HCT116 (cell line): ENCODE measurements at regions not wholly inside any gene's neighbourhood (a gene's known extent, or its start where the extent isn't known, plus 50 kb on each side); places are given as distances from the start of the nearest gene placed in this dataset.

ENCODE experiments used
- CTCF ChIP-seq, 3 experiments: fragments of 200-600 bp in 1 of 3; sonication (generic) in 1 of 3; IDR thresholded peaks in 2 of 3; conservative IDR thresholded peaks in 1 of 3; 2 replicates each; pipeline ENCODE4 v1.5.1; 2012 to 2017; ENCODE audit warnings: low read depth in 2 of 3, low read length in 2 of 3, antibody characterized with exemption in 1 of 3, borderline replicate concordance in 1 of 3, control low read depth in 1 of 3, mild to moderate bottlenecking in 1 of 3, mixed read lengths in 1 of 3, mixed run types in 1 of 3, moderate library complexity in 1 of 3; ENCODE audit not compliant: insufficient read depth in 1 of 3
- EGR1 ChIP-seq: IDR thresholded peaks from 2 replicates; pipeline ENCODE4 v1.6.1; 2012; ENCODE audit warnings: low read depth
- EZH2 ChIP-seq: fragments of 200-600 bp; sonication (generic); IDR thresholded peaks from 2 replicates; pipeline ENCODE4 v1.6.1; 2017; ENCODE audit warnings: antibody characterized with exemption, mixed run types
- EZH2phosphoT487 ChIP-seq: fragments of 200-600 bp; IDR thresholded peaks from 2 replicates; pipeline ENCODE4 v1.6.1; 2018; ENCODE audit warnings: antibody characterized with exemption, borderline replicate concordance
- JUND ChIP-seq: IDR thresholded peaks from 2 replicates; pipeline ENCODE4 v1.6.1; 2012
- MAX ChIP-seq: IDR thresholded peaks from 2 replicates; pipeline ENCODE4 v1.6.1; 2012
- POLR2A ChIP-seq: IDR thresholded peaks from 2 replicates; pipeline ENCODE4 v1.7.0; 2011; ENCODE audit warnings: borderline replicate concordance; ENCODE audit not compliant: insufficient read depth, insufficient read length; ENCODE audit errors: extremely low read depth
- SP1 ChIP-seq: IDR thresholded peaks from 2 replicates; pipeline ENCODE4 v1.6.1; 2012; ENCODE audit warnings: low read depth
- TCF7L2 ChIP-seq: IDR thresholded peaks from 2 replicates; pipeline ENCODE4 v1.7.0; 2011; ENCODE audit warnings: borderline replicate concordance, inconsistent platforms; ENCODE audit not compliant: insufficient read depth, insufficient read length; ENCODE audit errors: extremely low read depth
- YY1 ChIP-seq: IDR thresholded peaks from 2 replicates; pipeline ENCODE4 v1.6.1; 2011; ENCODE audit warnings: low read length, low read depth, moderate library complexity, mild to moderate bottlenecking; ENCODE audit not compliant: insufficient replicate concordance; ENCODE audit errors: extremely low read depth
- ZBTB33 ChIP-seq: IDR thresholded peaks from 2 replicates; pipeline ENCODE4 v1.6.1; 2011; ENCODE audit warnings: mild to moderate bottlenecking, low read length, moderate library complexity; ENCODE audit not compliant: insufficient replicate concordance; ENCODE audit errors: extremely low read depth

GRCh38 chr5:87109746-87110145 lies 157.9 kb upstream of the RASA1 start:
- TF ChIP-seq SP1: no peak
- no peak for TF ChIP-seq EZH2
- TF ChIP-seq CTCF (IDR thresholded peaks at IDR 0.05 in 2 of 3, conservative IDR thresholded peaks at IDR 0.05 in 1 of 3; ENCODE audit: borderline replicate concordance in 1 of 3, insufficient read depth in 1 of 3, low read depth in 2 of 3, low read length in 2 of 3): no peak
- no peak for TF ChIP-seq MAX
- TF ChIP-seq POLR2A: no peak
- no peak for TF ChIP-seq ZBTB33
- no peak for TF ChIP-seq EZH2phosphoT487
- no peak for TF ChIP-seq EGR1
- no peak for TF ChIP-seq YY1
- no peak for TF ChIP-seq TCF7L2
- TF ChIP-seq JUND: no peak
